NCI-H1105 (cell line): ENCODE measurements at regions not wholly inside any gene's neighbourhood (a gene's known extent, or its start where the extent isn't known, plus 50 kb on each side); places are given as distances from the start of the nearest gene placed in this dataset.

Source experiments
- DNase-seq: peaks from one replicate; lab custom pipeline; 2025; lab: John Stamatoyannopoulos, UW

DNA sequence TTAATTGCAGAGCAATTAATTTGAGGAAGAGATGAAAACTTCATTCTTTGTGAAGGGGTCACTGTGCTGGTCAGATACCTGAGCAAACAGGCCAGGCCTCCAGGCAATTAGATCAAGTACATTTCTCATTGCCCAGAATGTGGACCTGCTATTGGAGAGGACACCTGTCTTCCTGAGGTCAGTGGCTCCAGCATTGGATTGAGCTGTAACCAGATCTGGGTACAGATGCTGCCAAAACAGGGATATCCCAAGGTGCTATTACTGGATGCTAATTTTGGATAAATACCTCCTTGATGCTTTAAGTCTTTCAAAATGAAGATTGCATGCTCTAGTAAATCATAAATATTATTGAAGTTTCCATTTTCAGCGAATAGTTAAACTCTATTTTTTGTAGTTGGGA is 131.5 kb downstream of the FAM161A start:
- no peak for DNase-seq

DNA sequence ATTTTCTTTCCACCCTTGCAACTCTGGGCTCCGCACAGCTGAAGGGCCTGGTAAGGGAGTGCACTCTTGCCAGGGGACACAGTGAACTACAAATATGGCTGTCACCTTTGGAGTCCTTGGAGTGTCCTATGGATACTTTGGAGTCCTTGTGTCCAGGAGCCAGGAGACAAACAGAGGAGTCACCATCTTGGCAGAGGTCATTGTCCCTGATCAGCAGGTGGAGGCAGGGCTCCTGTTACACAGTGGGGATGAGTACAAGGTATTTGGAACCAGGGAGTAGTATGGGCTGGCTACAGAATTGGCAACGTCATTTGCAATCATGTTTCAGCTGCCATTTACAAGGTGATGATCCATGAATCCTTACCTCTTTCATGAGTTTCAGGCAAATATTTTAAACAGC is 132.5 kb downstream of the FAM161A start:
- DNase-seq: no peak

DNA sequence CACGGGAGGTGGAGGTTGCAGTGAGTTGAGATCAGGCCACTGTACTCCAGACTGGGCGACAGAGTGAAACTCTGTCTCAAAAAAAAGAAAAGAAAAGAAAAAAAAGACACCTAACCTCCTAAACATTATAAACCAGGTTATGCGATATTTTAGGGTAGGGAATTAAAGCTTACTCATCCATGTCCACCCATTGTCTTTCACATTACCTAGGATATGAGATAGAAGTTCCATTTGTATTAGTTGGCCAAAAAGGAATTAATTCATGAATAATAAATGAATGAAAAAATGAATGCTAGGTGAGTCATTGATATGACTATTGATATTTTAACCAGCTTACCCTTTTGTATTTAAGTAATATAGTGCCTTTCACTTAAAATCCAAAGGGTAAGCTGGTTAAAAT is 132.9 kb downstream of the FAM161A start:
- no peak for DNase-seq

DNA sequence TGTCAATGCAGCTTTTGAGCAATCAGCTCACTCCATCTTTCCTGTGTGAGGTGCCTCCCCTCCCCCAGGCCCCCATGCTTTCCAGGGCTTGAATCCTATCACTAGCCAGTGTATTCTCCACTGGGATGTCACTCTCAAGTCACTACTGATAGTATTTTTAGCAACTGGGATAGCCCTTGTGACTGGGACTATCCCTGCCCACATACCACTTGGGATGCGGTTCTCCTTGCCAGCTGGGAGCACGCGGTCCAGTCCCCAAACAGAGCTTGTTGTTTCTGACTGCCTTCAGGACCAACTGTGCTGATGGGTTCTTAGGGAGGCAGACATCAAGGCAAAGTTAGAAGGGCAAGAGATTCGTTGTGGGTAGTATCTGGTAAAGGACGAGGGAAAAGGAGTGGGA is 134.9 kb downstream of the FAM161A start:
- DNase-seq: no peak

GRCh38 chr2:61715506-61715905 is 138.4 kb downstream of the FAM161A start:
- DNase-seq: no peak

GRCh38 chr2:61714210-61714609 is 139.7 kb downstream of the FAM161A start:
- DNase-seq: no peak

GRCh38 chr2:61713457-61713856 is 140.4 kb downstream of the FAM161A start:
- DNase-seq: no peak

GRCh38 chr2:61712060-61712459 is 141.8 kb downstream of the FAM161A start:
- DNase-seq: no peak

- no peak for DNase-seq
These were observed 143.1 kb downstream of the FAM161A start for GRCh38 chr2:61710711-61711110.

DNA sequence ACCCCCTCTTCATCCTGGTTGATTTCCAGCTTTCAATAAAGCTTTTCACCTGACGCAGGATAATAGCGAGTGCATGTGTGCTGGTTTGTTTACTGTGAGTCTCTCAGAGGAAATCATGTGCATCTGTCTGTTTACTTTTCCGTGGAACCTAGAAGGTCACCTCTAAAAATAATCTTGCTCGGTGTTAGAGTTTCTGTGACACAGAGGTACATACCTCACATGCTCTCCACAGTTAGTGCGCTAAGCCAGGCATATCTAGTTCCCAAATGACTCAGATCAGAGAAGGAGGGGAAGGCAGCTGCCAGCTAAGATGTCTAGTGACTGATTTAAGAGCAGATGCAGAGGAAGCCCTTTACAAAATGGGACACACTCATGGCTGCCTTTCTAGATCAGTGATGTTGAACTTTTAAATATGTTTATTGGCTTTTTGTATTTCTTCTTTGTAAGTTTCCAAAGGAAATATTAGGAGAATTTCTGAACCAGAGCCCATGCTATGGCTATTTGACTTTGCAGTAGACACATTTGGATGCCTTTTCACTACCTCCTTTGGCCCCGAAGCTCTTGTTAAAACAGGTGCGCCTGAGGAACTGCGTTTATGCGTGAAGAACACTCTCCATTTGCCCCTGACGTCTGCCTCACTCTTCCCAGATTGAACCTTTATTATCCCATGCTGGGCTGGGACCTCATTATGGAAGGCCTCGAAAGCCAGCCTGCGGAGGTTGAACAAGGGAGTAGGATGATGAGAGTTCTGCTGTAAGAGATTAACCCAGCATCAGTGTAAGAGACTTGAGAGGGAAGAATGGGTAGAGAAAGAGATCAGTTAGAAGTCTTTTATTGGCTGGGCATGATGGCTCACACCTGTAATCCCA is 145.6 kb downstream of the FAM161A start:
- peak; percentile 48 for DNase-seq

DNA sequence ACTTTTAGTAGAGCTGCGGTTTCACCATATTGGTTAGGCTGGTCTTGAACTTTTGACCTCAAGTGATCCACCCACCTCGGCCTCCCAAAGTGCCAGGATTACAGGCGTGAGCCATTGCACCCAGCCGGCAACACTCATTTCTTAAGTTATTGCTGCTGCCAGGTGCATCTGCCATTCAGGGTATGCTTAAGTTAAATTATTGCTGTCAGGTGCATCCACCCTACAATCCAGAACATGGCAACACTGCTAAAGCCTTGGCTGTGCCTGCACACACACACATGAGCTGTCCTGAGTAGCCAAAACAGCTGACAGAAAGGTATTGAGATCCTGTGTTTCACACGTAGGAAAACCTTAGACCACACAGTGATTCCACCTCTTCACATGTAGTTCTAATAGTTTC is 148.2 kb downstream of the FAM161A start:
- DNase-seq: no peak

DNA sequence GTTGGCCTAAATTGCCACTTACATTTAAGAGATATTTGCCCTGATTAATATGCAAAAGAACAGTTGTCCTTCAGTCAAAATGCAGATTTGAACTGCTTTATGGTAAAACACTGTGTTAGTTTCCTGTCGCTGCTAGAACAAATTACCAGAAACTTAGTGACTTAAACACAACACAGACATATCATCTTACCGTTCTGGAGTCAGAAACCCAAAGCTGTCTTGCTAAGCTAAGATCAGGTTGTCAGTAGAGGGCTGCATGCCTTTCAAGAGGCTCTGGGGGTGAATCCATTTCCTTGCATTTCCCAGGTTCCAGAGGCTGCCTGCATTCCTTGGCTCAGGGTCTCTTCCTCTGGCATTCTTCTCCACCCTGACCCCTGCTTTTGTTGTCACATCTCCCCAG is 149.5 kb downstream of the FAM161A start:
- no peak for DNase-seq

DNA sequence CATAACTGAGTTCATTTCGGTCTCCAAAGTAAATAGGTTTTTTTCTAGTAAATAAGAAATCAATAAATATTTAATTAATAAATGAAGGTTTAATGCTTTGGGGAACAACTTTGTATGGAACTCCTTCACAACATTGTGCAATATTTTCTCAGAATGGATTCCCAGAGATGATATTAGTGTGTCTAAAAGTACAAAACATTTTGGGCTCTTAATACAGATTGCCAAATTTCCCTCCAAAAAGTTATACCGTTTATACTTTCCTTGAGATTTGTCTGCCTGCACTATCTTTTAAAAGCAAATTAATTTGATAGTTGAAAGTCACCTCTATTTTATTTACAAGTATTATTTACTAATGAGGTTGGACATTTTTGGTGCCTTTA is 151.8 kb downstream of the FAM161A start:
- no peak for DNase-seq

DNA sequence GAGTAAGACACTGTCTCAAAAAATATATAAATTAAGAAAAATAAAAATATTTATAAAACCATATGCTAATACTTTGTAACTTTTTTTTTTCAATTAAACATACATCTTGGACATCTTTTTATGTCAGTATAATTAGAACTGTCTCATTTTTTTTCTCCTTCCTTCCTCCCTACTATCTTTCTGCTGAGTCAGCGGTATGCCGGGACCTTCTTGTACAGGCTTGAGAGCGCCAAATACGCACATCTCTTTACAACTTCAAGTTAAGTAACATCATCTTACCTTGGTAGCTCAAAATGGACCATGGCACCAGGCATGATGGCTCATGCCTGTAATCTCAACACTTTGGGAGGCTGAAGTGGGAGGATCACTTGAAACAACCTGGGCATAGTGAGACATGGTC is 153.4 kb downstream of the FAM161A start:
- DNase-seq: no peak

GRCh38 chr2:61694312-61695274 is 156.4 kb upstream of the XPO1 start:
- no peak for DNase-seq

DNA sequence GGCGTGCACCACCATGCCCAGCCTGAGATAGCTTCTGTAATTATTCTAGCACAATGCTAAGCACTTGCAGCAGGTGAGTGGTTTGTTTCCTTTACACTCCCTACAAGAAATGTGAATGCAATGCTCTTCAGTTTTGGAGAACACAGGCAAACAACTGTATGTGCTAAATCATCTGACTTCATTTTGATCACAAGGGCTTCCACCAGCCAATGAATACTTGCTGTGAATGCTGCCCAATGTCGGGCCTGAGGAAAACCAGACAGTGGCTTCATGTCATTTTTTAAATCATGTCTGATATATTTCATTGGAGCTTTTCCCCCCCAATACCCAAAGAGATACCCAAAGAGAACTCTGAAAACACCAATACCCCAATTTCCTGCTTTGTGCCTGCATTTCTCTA is 155.6 kb upstream of the XPO1 start:
- DNase-seq: no peak

- DNase-seq: no peak
These were observed 152.0 kb upstream of the XPO1 start for GRCh38 chr2:61690078-61690596.

GRCh38 chr2:61689568-61689967 is 151.4 kb upstream of the XPO1 start:
- DNase-seq: no peak

DNA sequence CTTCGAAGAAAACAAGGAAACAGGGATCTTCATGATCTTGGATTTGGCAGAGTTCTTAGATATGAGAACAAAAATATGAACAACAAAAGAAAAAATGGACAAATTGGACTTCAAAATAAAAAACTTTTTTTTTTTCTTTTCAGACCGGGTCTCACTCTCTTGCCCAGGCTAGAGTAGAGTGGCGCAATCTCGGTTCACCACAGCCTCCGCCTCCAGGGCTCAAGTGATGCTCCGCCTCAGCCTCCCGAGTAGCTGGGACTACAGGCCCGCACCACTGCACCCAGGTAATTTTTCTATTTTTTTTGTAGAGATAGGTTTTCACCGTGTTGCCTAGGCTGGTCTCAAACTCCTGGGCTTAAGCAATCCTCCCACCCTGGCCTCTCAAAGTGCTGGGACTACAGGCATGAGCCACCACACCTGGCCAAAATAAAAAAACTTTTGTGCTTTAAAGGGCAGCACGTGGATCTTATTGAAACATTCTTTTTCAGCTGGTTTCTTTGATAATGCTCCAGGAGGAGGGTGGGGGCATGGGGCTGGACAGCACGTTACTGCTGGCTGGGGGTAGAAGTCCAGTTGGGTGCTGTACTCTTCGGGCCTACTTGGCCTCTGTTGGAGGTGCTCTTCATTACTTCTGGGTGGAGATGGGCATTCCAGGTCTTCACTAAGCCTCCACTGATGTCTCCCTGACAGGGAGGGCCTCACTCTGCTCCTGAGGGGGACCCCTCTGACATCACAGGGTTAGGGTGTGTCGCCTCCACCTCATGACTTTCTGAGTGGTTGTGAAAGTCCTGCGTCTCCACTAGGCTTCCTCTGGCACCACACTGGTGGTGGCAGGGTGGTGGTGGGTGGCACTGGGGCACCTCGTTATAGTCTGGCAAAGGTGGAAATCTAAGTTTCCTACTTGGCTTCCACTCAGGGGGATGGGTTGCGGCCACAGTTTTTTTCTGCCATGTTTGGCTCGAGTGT is 150.5 kb upstream of the XPO1 start:
- no peak for DNase-seq

DNA sequence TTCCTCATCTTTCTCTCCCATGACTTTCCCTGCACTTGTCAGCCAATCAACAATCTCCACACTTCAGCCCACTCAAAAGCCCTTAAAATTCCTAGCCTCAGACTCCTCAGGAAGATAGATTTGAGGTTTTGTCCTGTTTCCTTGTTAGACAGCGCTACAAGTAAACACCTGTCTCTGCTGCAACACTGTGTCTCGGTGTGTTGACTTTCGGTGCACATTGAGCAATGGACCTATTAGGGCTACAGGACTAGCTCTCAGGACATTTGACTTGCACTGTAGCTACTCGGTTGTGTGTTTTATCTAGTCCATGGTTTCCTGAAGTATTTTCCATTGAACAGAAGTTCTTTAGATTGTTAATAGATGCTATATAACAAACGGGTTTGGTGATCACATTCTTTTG is 140.9 kb upstream of the XPO1 start:
- no peak for DNase-seq

DNA sequence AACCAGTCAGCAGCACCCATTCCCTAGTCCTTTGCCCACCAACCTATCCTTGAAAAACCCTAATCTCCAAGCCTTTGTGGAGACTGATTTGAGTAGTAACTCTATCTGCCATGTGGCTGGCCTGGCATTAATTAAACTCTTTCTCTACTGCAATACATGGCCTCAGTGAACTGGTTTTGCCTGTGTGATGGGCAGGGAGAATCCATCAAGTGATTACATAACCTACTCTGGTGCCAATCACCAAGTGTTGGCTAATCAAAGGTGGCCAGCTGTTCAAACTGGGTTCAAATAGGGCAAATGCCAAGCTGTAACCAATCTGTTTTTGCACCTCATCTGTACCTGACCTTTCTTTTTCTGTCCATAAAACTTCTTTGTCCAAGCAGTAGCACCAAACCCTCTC is 139.8 kb upstream of the XPO1 start:
- DNase-seq: no peak

GRCh38 chr2:61677306-61677705 is 139.2 kb upstream of the XPO1 start:
- DNase-seq: no peak
